GM18907 (cell line): ENCODE measurements at regions not wholly inside any gene's neighbourhood (a gene's known extent, or its start where the extent isn't known, plus 50 kb on each side); places are given as distances from the start of the nearest gene placed in this dataset.

Experiments used
- ATAC-seq: cut with Tn5 transposase; IDR thresholded peaks from one replicate; pipeline ENCODE4 v1.9.1; 2021; ENCODE audit warnings: mild to moderate bottlenecking, moderate library complexity; ENCODE audit not compliant: unreplicated experiment

DNA sequence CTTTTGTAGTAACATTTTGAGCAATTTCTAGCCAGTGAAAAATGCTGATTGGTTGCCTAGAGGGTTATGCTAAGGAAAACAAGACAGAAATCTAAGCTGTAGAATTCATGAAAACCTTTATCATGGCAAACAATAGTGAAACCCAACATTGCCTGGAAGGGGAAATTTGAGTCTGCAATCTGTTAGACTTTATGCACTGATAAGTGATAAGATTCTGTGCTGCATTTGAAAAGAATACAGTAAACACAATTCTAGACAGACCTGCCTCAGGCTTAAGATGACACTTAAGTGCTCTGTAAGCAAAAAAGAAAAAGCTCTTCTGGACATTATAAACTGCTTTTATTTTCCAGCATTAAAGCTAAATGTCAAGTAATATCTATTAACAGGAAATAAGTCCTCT is 519.3 kb downstream of the ISL1 start:
- ATAC-seq: no peak

DNA sequence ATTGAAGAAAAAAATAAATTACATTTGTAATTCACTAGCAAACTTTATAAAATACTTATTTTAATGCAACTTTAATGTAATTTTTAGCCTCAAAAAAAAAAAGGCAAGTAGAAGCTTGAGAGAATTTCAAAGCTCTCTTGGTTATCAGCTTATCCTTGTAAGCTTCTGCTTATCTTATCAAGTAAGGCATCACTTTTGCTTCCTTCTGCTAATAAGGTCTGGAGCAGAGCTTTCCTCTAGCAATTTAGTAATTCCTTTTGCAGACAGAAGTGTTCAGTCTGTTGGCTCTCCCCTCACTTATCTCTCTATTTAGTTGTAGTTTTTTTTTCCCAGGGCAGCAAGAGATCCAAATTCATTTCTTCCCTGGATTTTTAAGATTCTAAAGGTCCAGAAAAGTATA is 525.0 kb downstream of the ISL1 start:
- no peak for ATAC-seq

DNA sequence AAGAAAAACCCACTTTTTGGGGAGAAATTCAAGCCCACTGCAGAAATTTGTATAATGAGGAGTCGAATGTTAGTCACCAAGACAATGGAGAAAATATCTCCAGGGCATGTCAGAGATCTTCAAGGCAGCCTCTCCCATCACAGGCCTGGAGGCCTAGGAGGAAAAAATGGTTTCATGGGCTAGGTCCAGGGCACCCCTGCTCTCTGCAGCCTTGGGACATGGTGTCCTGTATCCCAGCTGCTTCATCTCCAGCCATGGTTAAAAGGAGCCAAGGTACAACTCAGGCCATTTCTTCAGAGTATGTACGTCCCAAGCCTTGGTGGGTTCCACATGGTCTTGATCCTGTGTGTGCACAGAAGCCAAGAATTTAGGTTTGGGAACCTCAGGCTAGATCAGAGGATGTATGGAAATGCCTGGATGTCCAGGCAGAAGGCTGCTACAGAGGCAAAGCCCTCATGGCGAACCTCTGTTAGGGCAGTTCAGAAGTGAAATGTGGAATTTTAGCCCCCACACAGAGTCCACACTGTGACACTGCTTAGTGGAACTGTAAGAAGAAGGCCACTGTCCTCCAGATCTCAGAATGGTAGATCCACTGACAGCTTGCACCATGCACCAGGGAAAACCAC is 561.4 kb downstream of the ISL1 start:
- ATAC-seq: no peak

DNA sequence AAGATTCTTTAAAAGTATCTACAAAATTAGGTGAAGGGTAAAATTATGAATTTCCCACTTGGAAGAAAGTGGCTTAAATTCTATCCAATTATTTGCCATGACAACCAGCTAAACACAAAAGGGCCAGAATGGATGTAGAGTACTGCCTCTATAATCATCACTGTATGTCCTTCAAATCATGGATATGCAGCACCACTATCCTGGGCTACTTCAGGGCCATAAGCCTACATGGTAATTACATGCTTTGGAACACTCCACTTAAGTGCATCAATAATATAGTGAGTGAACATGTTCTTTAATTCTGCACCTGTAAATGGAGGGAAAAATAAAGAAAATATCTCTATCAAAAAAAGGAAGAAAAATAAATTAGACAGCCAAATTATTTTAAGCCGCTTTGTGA is 575.2 kb downstream of the ISL1 start:
- no peak for ATAC-seq

DNA sequence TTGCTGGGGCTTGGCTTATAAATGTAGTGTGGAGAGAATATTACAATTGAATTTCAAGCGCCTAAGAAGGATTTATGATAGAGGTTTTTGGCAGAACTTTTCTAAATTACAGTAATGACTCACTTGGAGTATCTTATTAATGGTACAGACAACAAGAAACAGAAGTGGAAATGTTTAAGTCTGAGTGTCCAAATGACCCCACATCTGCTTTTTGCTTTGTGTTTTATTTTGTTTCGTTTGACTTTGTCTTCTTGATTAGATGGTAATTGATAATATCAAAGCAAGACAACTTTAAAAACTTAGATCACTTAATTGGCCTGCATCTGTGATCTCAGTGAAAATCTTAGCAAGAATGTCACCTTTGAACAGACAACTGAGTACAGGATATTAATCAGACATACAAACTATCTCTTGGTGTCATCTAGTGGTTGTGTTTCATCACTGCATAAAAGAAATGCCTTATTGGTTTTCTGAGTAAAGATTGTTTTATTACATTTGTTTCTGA is 577.4 kb downstream of the ISL1 start:
- ATAC-seq: no peak

DNA sequence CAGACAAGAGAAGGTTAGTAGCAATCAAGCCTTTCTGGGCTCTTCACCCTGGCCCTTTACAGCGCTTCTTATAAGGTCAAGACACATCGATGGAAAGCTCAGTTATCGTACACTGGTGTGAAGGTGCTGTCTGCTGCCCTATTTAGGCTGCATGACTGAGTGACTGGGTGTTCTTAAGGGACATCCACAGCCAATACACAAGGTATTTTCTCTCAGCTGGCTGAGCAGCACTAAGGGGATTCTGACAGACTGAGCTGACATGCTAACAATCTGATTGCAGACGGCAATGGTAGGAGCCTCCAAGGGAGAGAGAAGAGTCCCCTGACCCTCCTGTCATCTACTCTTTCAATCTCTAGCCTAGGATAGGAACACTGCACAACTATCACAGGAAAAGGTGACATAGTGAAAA is 577.9 kb downstream of the ISL1 start:
- no peak for ATAC-seq

DNA sequence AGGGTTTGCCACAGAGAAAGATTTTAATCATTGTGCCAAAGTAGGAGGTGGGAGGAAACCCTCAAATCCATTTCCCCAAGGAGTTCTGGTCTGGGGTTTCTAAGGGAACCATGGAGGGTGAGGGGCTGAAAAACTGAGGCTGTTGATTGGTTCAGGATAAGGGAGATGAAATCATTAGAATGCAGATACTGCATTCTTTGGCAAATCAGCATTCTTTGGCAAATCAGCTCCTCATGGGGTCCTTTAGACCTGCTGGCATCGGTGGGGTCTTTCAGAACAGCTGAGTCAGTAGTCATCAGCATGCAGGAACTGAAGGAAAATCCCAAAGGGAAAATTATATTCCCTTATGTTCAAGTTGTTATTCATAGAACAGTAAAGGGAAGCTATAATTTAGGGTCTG is 585.5 kb downstream of the ISL1 start:
- no peak for ATAC-seq

DNA sequence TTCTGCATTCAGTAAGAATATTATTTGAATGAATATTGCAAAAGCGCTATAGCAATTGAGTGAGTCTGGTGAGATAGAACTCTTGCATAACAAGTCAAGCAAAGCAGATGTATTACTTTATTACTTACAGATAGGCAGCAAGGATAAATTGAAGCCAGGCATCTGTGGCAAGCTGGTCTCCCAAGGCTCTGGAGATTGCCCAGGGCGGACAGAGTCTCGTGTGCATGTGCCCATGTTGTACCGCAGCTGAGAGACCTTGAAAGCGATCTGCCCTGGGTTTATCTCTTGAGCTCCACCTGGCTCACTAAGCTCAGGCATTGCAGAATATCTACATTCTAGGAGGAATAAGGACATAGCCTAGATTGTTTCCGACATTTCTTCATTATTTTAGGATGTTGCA is 591.6 kb downstream of the ISL1 start:
- ATAC-seq: no peak

DNA sequence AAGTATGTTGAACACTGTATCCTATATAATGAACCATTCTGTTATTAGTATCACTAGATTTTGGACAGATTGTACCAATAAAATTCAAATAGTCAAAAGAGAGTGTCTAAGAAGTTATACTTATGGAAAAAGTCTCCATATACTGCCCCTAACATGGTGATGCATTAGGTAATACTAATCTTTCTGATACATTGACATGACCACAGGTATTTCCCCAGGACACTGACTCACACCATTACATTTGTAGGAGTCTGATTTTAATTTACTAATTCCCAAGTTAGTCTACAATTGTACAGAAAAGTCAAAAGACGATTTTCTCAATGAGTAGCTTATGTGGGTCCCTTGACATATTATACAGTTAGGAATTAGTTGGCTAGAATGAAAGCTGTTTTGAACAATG is 593.8 kb downstream of the ISL1 start:
- no peak for ATAC-seq

DNA sequence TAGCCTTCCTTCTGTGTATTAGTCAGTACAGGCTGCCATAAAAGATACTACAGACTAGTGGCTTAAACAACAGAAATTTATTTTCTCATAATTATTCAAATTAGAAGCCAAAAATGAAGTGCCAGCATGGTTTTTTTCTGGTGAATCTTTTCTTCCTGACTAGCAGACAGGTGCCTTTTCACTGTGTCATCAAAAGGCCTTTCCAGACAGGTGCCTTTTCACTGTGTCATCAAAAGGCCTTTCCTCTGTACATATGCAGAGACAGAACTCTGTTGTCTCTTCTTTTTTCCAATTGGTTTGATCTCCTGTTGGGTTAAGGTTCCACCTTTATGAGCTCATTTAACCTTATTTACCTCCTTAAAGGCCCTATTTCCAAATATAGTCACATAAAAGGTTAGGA is 599.9 kb downstream of the ISL1 start:
- ATAC-seq: no peak

DNA sequence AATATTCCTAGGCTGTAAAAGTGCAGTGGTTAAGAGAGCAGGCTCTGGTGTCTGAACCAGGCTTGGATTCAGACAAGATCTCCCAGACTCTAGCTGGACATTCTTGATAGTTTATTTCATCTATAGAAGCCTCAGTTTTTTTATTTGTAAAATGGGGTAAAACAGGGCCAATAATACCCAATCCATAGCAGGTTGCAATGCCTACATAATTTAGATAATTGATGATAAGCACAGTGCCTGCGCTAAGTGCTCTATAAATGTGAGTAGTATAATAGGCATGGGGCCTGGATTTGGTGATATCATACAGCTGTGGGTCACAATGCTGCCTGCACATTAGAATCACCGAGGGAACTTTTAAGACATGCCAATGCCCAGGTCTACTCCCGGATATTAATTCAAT is 603.5 kb downstream of the ISL1 start:
- ATAC-seq: no peak

DNA sequence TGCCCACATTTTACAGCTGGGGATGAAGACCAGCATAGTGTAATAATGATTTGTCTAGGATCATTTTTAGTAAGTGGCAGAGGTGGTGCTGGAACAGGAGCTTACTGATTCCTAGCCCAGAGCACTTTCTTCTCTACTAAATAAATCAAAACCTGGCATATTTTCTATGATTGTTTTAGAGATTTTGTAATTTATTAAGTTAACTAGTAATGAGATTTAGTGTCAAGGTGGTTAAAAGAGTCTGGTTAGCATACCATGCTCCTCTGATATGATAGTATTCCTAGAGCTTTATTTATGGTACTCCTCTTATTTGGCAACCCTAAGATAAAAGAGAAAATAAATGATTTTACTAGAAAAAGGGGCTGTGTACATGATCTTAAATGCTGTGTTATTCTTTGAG is 604.0 kb downstream of the ISL1 start:
- no peak for ATAC-seq

DNA sequence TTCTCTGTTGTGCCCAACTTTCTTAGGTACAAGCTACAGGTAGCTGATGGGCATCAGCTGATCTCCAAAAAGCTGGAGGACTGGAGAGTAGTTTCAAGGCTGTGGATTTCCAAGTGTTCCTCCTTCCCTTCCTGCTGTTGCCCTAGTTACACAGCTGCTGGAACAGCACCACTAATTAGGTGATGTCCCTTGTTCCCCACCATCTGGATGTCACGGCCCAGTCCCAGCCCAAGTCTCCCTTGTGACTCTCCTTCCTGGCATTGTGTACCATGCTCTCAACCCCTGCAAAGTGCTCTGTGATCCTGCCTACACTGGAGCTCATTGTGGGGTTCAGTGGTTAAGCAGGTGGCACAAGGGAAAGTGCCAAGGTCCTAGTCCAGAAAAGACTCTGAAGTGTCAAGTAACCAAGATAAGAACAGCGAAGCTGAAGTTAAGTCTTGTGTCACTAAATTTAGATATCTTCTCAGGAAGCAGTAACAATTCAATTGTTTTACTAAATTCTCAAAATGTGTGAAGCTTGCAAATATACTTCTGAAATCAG is 604.5 kb downstream of the ISL1 start:
- ATAC-seq: no peak

DNA sequence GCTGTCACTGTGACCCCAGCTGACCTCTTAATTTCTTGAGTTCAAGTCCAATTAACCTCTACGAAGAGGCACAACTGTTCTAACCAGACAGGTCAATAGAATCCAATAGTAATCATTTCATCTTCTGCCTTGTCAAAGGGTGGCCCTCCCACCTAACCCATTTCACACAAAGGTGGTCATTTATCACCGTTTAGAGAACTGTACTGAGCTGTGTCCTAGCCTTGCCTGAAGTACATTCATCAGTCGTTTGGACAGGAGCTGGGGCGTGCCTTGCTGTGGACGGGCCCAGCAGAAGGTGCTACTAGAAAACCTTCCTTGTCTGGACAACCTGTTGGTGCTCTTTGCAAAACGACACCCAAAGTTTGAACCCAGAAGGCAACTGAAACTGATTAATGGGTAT is 605.4 kb downstream of the ISL1 start:
- ATAC-seq: no peak

DNA sequence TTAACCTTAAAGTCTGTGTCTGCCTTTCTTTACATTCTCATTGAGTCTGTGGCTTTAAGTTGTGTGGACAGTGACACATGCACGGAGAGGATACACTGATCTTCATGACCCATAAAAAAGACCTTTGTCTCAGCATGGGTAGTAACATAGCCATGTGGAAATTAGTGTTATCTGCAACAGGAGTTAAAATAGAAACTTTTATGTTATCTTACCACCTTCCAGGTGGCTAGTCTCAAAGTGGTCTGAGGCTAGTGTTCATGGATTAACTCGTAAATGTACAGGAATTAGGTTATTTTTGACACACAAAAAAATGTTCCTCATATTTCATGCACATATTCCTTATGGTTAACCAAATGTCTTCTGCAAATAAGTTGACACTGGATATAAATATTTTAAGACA is 607.0 kb downstream of the ISL1 start:
- no peak for ATAC-seq

DNA sequence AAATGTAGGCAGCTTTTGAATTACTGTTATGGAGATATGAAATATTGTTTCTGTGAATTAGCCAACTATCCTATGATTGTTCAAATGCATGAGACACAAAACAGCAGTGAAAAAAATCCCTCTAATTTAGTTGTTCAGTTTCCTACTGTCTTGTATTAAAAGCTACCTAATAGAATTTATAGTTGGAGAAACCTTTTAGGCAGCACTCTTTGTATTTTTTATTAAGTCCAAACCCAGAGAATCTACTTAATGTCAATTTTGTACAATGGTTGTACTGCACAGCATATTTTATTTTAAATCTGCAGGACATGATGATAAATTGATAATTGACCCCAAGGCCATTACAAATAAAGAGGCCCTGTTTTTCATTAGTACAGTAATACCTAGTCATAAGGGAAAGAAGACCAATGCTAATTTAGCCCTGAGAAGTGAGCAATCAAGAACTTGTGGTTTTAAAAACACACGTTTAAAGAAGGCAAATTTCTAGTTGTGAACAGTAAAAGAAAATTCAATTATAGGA is 607.5 kb downstream of the ISL1 start:
- no peak for ATAC-seq

DNA sequence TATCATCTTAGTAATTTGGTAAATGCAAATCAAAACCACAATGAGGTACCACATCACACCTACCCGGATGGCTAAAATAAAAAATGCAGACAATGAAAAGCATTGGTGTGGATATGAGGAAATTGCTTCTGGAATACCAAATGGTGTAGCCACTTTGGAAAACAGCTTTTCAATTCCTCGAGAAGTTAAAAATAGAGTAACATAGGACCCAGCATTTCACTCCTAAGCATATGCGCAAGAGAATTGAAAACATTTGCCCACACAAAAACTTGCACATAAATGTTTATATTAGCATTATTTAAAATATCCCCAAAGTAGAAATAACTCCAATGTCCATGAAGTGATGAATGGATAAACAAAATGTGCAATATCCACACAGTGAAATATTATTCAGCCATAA is 608.7 kb downstream of the ISL1 start:
- ATAC-seq: no peak

DNA sequence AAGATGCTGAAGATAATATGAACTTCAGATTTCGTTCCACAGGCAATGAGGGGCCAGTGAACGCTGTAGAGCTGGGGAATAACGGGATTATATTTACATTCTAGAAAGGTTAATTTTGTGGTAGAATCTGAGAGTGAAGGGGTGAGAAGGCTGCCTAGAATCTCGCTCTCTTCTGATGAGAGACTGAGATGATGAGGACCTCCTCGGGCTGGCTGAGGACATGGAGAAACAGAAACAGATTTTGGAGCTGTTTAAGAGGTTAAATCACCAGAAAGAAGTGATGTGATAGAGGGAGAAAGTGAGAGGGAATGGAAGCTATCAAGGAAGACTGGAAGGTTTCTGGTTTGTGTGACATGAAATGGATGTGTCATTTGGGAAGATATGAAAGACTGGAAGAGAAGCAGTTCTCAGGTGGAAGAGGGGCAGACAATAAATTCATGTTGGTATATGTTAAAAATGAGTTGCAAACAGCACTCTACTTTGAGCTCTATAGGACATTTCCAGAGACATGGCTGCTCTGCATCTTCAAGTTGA is 612.6 kb downstream of the ISL1 start:
- ATAC-seq: no peak

DNA sequence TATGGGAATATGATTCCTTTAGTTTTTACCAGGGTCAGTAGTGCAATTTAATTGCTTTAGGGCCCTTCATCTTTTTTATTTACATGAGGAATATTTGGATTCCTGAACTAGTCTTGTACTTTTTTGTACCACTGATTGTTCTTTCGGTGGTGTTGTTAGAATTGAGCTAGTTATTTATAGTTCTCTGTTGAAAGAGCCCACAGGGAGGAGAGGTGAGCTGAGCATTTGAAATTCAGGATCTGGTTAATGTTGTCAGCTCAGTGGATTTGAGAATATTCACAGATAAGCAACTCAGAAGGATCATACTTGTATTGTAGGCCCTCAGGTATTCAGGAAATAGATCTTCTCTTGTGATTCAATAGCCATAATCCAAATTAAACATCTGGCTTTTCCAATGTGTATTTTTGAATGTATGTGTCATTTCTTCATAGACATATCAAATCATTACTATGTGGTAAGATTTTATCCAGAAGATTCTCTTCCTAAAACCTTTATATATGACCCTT is 613.2 kb downstream of the ISL1 start:
- no peak for ATAC-seq

DNA sequence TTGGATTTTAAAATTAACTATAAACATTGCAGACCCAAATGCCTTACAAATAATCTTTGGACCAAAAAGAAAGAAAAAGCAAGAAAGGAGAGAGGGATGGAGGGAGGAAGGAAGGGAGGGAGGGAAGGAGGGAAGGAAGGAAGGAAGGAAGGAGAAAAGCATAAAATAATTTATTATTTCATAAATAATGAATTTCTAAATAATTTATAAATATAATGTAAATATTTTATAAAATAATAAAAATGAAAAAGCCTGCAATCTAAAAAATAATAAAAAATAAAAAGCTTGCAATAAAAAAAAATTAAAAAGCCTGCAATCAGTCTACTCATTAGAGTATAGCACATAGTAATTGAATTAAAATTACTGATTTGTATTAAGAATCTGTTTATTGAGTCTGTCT is 614.3 kb downstream of the ISL1 start:
- no peak for ATAC-seq

DNA sequence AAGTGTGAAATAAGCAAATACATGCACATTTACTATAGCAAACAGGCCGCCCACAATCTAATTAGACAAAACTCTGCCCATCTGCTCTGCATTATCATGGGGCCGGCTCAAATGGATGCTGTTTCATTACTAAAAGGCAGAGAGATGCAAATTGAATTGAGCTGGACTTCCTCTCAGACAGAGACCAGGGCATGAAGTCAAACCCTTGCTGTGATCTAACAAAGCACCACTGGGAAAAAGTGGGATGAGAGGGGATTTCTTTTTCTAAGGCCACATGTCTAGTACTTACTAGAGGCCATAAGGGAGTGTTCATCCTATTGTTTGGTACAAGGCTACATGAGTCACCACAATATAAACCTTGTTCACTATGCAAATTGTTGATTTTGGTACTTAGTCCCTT is 614.7 kb downstream of the ISL1 start:
- ATAC-seq: no peak

DNA sequence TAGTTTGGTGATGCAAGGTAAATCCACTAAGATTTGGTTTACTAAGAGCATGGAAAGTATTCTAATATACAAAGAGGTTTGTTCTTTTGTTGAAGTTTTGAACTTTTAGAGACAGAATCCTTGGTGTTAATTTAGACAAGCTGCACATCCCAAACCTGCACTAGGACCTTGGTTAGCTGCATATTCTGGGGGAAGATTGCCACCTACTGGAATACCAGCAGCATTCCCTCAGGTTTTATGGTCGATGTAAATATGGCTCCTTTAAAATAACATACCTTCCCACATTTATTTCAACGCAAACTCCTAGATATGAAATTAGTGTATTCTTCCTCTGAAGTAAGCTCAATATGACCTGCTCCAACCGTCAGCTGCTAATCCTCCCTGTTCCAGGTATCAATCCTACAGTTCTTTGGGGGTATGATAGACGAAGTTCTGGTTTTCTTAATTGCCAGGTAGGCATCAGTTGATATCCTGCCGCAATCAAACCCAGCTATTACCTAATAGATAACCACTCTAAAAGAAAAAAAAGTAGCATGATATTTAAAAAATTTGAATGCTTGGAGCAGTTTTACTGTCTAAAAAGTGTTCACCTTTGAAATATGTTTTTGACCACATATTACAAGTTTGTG is 624.1 kb downstream of the ISL1 start:
- ATAC-seq: peak; percentile 77
